ENCODE measurements at regions not wholly inside any gene's neighbourhood (a gene's known extent, or its start where the extent isn't known, plus 50 kb on each side); places are given as distances from the start of the nearest gene placed in this dataset.

DNA sequence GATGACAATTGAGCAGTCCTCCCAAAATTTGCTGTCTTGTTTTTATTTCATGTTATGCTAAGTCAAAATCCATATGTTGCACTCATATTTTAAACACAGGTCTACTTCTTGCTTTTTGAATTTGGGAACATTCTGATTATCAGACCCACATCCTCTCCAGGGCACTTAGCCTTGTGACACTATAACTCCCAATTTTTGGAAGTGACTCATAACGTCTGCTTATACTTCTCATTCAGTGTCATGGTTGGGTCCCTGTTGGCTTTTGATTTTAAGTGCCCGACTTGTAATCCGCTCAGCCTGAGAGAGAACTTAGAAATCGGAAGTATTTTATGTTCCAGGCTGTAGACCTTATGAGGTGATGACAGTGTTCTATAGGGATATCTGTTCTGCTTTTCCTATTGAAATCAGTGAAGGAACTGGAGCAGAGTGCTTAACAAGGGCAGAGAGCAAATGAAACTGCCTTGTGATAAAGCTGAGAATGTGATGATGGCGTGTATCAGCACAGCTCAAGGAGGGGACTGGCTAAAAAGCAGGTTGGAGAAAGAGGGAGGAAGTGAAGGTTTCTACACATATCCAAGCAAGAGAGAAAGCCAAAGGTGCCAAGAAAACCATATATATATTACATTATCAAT is 136.0 kb downstream of the HLX start:
- Histone ChIP-seq H3K27me3 (ENCODE audit: control insufficient read depth, insufficient read depth, low read length) (no peaks in the 10 kb centered on the region), H3K4me3 (ENCODE audit: low read depth, low read length) (no peak overlapping the region), H3K36me3 (ENCODE audit: control insufficient read depth, insufficient read depth, low read length) (no peaks in the 10 kb centered on the region)
- CTCF ChIA-PET: no interaction called here
- POLR2A ChIA-PET: no interaction called here
- DNase-seq (ENCODE audit: low read depth): no peak
- TF ChIP-seq, protein P1, sequence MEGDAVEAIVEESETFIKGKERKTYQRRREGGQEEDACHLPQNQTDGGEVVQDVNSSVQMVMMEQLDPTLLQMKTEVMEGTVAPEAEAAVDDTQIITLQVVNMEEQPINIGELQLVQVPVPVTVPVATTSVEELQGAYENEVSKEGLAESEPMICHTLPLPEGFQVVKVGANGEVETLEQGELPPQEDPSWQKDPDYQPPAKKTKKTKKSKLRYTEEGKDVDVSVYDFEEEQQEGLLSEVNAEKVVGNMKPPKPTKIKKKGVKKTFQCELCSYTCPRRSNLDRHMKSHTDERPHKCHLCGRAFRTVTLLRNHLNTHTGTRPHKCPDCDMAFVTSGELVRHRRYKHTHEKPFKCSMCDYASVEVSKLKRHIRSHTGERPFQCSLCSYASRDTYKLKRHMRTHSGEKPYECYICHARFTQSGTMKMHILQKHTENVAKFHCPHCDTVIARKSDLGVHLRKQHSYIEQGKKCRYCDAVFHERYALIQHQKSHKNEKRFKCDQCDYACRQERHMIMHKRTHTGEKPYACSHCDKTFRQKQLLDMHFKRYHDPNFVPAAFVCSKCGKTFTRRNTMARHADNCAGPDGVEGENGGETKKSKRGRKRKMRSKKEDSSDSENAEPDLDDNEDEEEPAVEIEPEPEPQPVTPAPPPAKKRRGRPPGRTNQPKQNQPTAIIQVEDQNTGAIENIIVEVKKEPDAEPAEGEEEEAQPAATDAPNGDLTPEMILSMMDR (IDR thresholded peaks at IDR 0.05; ENCODE audit: insufficient read depth, low read depth, low read length): no peak

DNA sequence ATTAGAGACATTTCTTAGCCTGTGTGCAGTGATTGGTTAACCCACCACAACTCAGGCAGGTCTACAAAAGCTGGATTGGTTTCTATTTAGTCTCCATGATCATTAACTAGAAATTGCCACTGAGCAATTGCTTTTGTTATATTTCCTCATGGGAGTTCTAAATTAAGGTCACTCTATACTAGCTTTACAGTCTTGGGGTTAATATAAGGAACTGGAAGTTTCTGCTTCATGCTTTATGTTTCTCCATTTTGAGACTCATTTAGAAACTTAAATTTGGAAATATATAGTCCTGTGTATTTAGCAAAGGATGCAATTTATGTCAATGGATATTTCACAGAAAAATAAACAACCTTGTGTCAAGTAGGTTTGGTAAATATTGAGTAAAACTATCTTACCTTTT is 137.5 kb downstream of the HLX start:
- DNase-seq (ENCODE audit: low read depth): no peak
- H3K27me3 ChIP-seq (ENCODE audit: control insufficient read depth, insufficient read depth, low read length): no peaks in the 10 kb centered on the region; the same call in 1 of the 2 replicates
- ChIA-PET CTCF (interaction anchor here (0.9 to 1.1 kb wide), 2 partner anchors 11 to 419 kb away, joined by 3 to 6 read pairs; no protein-coding TSS in a partner anchor), POLR2A (no interaction called here)
- H3K4me3 ChIP-seq (ENCODE audit: low read depth, low read length): no peak overlapping the region
- TF ChIP-seq, protein P1 (IDR thresholded peaks at IDR 0.05; ENCODE audit: insufficient read depth, low read depth, low read length): no peak
- H3K36me3 ChIP-seq (ENCODE audit: control insufficient read depth, insufficient read depth, low read length): no peaks in the 10 kb centered on the region

DNA sequence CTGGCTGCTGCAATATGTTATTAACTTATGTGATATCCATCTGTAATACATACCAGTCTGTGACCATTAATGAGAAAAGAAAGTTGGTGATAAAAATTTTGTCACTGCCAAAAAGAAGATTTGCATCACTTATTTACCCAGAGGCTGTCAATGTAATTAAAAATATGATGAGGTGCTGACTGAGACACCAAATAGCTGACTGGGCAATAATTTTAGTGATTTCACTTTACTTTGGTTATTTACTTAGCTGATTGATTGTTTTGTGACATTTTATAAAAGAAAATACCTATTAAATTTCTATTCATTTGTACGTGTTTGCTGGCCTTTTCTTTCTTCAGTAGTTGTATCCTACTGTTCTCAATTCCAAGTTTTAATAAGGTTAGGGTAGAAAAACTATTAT is 139.2 kb downstream of the HLX start:
- Histone ChIP-seq H3K4me3 (ENCODE audit: low read depth, low read length) (no peak overlapping the region), H3K27me3 (ENCODE audit: control insufficient read depth, insufficient read depth, low read length) (no peaks in the 10 kb centered on the region; the same call in 1 of the 2 replicates), H3K36me3 (ENCODE audit: control insufficient read depth, insufficient read depth, low read length) (no peaks in the 10 kb centered on the region)
- TF ChIP-seq, protein P1 (IDR thresholded peaks at IDR 0.05; ENCODE audit: insufficient read depth, low read depth, low read length): no peak
- DNase-seq (ENCODE audit: low read depth): no peak
- POLR2A ChIA-PET: no interaction called here
- CTCF ChIA-PET: no interaction called here

DNA sequence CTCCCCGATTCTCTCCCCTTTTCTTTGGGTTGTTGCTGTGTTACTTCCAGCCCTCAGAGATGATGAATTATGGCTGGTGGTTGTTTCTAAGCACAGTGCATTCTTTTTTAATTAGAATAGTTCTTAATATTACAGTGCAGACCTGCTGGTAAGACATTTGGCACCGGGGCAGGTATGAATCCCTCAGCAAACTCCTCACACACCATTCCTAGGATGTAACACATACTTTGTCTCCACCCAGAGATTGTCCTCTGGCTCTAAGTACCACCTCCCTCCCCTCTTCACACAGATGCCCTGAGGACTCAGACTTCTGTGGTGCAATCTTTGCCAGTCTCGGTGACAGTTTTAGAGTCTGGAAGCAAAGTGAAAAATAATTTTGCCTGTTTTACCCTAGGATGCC is 143.1 kb downstream of the HLX start:
- Histone ChIP-seq H3K27me3 (ENCODE audit: control insufficient read depth, insufficient read depth, low read length) (no peaks in the 10 kb centered on the region; the same call in 1 of the 2 replicates), H3K36me3 (ENCODE audit: control insufficient read depth, insufficient read depth, low read length) (no peaks in the 10 kb centered on the region), H3K4me3 (ENCODE audit: low read depth, low read length) (no peak overlapping the region)
- ChIA-PET CTCF (interaction anchor here (1.7 kb wide), 1 partner anchor 13 kb away, joined by 5 read pairs; no protein-coding TSS in a partner anchor), POLR2A (no interaction called here)
- TF ChIP-seq, protein P1 (IDR thresholded peaks at IDR 0.05; ENCODE audit: insufficient read depth, low read depth, low read length): no peak
- no peak for DNase-seq (ENCODE audit: low read depth)

DNA sequence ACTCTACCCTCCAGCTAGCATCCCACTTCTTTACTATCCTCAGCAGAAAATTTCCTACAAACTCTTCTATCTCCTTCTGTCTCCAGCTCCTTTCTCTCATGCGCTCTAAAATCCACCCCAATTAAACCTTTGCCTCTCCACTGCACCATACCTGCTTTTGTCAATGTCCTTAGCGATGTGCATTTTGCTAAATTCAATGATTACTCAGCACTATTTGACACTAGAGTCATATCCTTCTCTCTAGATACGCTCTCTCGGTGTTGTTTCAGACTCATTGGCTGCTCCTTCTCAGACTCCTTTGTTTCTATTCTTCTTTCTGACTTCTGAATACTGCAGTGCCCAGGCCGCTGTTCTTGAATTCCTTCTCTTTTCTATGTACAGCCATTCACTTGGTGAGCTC is 144.2 kb downstream of the HLX start:
- no peaks in the 10 kb centered on the region; the same call in 1 of the 2 replicates for H3K27me3 ChIP-seq (ENCODE audit: control insufficient read depth, insufficient read depth, low read length)
- ChIA-PET POLR2A (no interaction called here), CTCF (no interaction called here)
- no peaks in the 10 kb centered on the region for H3K36me3 ChIP-seq (ENCODE audit: control insufficient read depth, insufficient read depth, low read length)
- DNase-seq (ENCODE audit: low read depth): no peak
- TF ChIP-seq, protein P1 (IDR thresholded peaks at IDR 0.05; ENCODE audit: insufficient read depth, low read depth, low read length): no peak
- no peak overlapping the region for H3K4me3 ChIP-seq (ENCODE audit: low read depth, low read length)

All from BJ (cell line).